A549 (cell line): ENCODE measurements at regions not wholly inside any gene's neighbourhood (a gene's known extent, or its start where the extent isn't known, plus 50 kb on each side); places are given as distances from the start of the nearest gene placed in this dataset.

Experiments used
- EP300 ChIP-seq, 2 experiments: fragments of >200 bp; sonication (Bioruptor Twin); formaldehyde crosslinking; IDR thresholded peaks; 2 replicates in 1 of 2; 3 replicates in 1 of 2; pipeline ENCODE4 v1.6.1; 2016 to 2017
- JUNB ChIP-seq: fragments of >200 bp; sonication (Bioruptor Twin); formaldehyde crosslinking; IDR thresholded peaks from 2 replicates; pipeline ENCODE4 v1.6.1; 2016
- NR3C1 ChIP-seq: fragments of >200 bp; sonication (Bioruptor Twin); formaldehyde crosslinking; IDR thresholded peaks from 3 replicates; pipeline ENCODE4 v1.6.1; 2017
- TF ChIP-seq, protein P1 (sequence below): fragments of >200 bp; sonication (Bioruptor Twin); formaldehyde crosslinking; IDR thresholded peaks from 3 replicates; pipeline ENCODE4 v1.5.1; 2016

DNA sequence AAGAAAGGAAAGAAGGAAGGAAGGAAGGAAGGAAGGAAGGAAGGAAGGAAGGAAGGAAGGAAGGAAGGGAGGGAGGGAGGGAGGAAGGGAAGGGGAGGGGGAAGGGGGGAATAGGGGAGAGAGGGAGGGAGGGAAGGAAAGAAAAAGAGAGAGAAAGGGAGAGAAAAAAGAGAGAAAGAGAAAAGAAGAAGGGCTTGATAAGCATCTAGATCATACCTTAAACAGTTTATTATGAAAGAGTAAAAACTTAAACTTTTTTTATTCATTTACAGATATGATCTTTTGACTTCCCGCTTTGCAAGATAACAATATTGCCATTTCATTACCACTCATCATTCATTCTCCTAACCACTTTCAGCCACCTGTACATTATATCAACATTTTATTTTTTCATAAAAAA lies 53.6 kb upstream of the TMEM106B start:
- TF ChIP-seq NR3C1: no peak
- no peak for TF ChIP-seq JUNB
- TF ChIP-seq, protein P1, sequence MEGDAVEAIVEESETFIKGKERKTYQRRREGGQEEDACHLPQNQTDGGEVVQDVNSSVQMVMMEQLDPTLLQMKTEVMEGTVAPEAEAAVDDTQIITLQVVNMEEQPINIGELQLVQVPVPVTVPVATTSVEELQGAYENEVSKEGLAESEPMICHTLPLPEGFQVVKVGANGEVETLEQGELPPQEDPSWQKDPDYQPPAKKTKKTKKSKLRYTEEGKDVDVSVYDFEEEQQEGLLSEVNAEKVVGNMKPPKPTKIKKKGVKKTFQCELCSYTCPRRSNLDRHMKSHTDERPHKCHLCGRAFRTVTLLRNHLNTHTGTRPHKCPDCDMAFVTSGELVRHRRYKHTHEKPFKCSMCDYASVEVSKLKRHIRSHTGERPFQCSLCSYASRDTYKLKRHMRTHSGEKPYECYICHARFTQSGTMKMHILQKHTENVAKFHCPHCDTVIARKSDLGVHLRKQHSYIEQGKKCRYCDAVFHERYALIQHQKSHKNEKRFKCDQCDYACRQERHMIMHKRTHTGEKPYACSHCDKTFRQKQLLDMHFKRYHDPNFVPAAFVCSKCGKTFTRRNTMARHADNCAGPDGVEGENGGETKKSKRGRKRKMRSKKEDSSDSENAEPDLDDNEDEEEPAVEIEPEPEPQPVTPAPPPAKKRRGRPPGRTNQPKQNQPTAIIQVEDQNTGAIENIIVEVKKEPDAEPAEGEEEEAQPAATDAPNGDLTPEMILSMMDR: no peak
- no peak for TF ChIP-seq EP300 (IDR thresholded peaks at IDR 0.05)
